CD4-positive, alpha-beta T cell treated with Interleukin-1 beta for 1 hour (primary cell): ENCODE measurements at regions not wholly inside any gene's neighbourhood (a gene's known extent, or its start where the extent isn't known, plus 50 kb on each side); places are given as distances from the start of the nearest gene placed in this dataset.
"Not testable (repeated sequence)": the region's sequence is repeated elsewhere in the genome, so short reads cannot be mapped to it uniquely, and the experiment has no call there.

ENCODE experiments used
- DNase-seq, 2 donors: peaks; one replicate each; pipeline ENCODE4 v3.0.0-alpha.2; 2020 to 2022

GRCh38 chr2:198602986-198603385 is 798.6 kb downstream of the PLCL1 start:
- not testable (repeated sequence) for DNase-seq

- DNase-seq: no peak
These were observed 793.3 kb downstream of the PLCL1 start for GRCh38 chr2:198597648-198598047.

DNA sequence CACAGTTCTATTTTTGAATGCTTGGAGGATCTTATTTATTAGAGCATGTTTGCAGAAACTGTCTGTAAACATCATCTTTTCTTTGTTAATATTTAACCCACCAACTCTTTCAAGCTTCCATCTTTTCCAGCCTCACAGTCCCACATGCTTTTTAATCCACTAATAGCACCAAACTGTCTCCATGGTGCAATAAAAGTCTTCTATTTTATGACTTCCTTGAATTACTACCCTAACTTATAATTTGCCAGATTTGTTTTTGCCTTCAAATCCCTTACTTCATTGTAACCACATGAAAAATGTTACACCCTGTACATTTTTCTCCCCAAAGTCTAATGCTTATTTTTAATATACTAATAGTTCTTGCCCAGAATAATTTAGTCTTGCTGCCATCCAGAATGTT is 792.6 kb downstream of the PLCL1 start:
- DNase-seq: no peak

- DNase-seq: no peak
These were observed 791.3 kb downstream of the PLCL1 start for GRCh38 chr2:198595721-198596120.

DNA sequence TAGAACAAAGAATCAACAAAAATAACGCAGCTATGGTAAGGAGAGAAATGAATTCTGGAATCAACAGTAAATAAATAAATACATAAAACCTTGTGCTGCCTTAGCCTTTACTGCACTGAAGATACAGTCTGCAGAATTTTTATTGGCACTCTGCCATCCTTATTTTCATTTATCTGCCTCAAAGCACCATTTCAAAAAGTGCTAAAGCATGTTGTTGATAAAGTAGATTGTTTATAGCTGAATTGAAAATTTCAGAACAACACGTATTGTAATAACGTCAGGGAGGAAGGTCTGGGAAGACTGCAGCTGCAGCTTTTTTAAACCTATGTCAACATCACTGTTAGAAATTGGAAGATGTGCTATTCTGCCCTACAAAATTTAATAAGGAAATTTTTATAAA is 787.2 kb downstream of the PLCL1 start:
- DNase-seq: no peak

GRCh38 chr2:198587741-198588140 is 783.3 kb downstream of the PLCL1 start:
- no peak for DNase-seq

GRCh38 chr2:198587240-198587639 is 782.8 kb downstream of the PLCL1 start:
- no peak for DNase-seq

DNA sequence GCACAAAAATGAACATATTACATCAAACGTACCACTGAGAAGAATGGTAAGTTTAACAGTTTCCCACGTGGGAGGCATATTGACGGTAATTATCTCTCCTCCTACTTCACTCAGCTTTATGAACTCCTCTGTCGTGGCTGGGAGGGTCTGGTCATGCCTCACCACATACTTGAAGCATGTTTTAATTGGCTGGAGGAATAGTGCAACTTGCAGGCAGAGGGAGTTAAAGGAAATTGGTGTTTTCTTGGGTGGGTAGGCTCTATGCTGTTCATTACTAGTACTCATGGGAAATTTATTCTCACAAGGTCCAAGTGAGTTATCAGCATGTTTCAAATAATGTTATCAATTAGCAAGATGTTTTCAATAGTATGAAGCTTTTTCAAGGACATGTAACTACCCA is 767.0 kb downstream of the PLCL1 start:
- no peak for DNase-seq

DNA sequence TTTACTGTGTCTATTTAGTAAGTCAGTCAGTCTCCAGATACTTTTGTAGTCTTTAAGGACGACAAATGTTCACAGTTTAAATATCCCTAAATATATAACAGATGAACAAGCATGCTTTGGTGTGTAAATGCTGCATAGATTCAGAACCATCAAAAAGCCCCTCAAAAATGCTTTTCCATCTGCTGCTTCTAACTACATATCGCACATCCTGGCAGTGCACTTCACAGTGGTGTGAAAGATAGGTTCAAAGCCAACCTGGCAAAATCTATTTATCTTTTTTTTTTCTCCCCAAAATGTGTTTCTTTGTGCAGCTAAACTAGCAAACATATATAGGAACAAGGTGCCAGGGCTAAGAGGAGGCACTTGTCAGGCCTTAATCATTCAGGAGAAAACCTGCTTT is 753.8 kb downstream of the PLCL1 start:
- no peak for DNase-seq

DNA sequence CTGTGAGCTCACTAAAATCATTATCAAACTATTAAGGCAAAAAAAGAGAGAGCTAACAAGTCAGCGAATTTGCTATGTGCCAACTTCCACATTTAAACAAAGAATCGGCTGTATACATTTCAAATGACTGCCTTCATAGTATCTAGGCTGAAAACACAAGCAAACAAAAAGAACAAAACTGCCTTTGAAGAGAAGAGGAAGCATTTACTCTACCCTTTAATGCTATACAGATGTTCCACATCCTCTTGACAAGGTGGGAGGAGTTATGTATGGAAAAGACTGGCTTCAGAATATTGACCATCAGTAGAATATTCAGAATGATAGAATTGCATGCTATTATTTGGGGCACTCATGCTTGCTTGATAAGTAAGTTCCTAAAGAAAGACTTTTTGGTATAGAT is 741.7 kb downstream of the PLCL1 start:
- DNase-seq: no peak

GRCh38 chr2:198545411-198545810 is 741.0 kb downstream of the PLCL1 start:
- DNase-seq: no peak

DNA sequence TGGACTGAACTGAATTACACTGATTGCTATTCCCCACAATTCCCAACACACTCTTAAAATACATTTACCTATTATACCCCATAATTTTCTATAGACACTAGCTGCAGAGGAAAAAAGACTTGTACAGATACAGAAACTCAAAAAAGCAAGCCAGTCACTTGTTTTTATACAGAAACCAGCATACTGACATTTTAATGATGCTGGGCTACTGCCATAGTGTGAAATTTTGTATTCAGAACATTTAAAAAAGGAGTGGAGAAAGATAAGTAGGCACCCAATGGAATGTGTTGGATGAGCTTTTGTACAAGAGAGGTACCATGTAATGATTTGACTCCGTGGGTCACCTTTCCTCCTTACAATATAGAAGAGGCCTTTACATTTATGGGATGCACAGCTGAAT is 740.1 kb downstream of the PLCL1 start:
- no peak for DNase-seq

- no peak for DNase-seq
These were observed 730.4 kb downstream of the PLCL1 start for GRCh38 chr2:198534756-198535155.

DNA sequence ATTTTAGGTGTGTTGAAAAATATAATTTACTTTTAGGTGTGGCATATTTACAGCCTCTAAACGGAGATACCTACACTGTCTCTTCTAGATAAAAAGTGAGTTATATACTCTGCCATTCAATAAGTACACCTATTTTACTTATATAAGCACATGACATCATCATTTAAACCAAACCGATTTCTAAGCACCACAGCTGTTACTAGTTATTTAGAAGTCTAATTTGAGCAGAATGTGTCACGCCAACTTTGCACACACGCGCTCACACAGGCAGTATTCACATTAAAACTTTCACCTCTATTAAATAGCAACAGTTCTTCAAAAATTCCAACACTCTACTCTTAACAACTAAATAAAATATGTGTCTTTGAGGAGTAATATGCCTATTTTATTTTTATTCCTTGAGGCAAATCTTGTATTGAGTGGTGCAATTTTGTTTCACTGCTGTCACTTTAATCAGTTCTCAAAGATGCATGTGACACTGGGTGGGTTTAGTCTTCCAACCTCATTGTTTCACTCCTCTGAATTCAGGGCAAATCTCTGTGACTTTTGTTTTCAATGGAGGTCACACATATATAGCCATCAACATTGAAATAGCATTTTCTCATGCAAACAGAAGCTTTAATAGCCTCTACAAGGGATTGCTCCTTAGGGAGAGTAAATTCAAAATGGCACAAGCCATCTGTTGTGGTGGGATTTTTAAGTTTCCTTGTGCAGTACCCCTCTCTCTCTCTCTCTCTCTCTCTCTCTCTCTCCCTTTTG is 721.0 kb downstream of the PLCL1 start:
- DNase-seq: no peak

DNA sequence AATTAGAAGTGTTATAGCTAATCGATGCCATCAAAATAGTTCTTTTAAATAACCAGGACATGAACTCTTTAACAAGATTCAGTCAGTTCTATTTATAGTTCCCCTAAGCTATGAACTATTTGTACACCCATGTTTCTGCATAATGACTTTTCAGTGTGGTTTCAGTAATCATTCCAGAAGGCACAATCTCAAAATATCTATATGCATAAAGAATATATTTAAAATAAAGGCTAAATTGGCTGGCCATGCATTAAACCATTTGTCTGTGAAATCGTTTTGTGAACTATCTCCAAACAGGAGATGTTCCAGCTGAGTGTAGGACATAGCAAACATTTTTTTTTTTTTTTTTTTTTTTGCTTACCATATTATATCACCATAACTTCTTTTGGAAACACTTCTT is 719.3 kb downstream of the PLCL1 start:
- no peak for DNase-seq

GRCh38 chr2:198518935-198519334 is 714.5 kb downstream of the PLCL1 start:
- no peak for DNase-seq

GRCh38 chr2:198517976-198518375 is 713.6 kb downstream of the PLCL1 start:
- no peak for DNase-seq

DNA sequence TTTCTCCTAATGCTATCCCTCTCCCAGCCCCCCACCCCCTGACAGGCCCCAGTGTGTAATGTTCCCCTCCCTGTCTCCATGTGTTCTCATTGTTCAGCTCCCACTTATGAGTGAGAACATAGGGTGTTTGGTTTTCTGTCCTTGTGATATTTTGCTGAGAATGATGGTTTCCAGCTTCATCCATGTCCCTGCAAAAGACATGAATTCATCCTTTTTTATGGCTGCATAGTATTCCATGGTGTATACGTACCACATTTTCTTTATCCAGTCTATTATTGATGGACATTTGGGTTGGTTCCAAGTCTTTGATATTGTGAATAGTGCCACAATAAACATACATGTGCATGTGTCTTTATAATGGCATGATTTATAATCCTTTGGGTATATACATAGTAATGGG is 704.2 kb downstream of the PLCL1 start:
- DNase-seq: not testable (repeated sequence)

- no peak for DNase-seq
These were observed 695.1 kb downstream of the PLCL1 start for GRCh38 chr2:198499539-198499938.

GRCh38 chr2:198498516-198498915 is 694.1 kb downstream of the PLCL1 start:
- no peak for DNase-seq

DNA sequence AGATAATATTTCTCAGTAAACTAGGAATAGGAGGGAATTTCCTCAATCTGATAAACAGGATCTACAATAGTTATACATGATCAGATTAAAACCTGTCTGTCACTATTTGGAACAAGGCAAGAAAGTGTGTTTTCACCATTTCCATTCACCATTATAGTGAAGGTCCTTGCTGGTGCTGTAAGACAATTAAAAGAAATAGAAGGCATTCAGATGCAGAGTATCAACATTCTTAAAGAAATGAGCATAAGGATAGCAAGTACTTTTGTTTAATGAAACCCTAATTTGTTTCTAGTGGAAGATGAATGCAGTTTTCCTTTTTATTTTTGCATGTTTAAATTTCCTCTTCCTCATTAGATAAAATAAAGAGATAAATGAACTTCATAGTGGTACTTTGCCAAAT is 693.7 kb downstream of the PLCL1 start:
- no peak for DNase-seq

- DNase-seq: no peak
These were observed 690.5 kb downstream of the PLCL1 start for GRCh38 chr2:198494931-198495330.

DNA sequence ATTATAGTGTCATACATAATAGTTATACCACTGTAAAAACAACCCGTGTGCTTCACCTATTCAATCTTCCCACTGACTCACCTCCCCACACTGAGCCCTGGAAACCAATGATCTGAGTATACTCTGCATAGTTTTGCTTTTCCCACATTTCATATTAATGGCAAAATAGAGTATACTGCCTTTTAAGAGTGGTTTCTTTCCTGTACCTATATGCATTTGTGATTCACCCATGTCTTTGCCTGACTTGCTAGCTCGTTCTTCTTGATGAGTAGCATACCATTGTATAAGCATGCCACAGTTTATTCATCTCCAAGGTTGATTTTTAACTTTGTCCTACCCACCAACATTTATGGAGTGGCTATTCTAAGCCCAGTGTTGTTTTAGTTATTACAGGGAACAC is 686.4 kb downstream of the PLCL1 start:
- no peak for DNase-seq

DNA sequence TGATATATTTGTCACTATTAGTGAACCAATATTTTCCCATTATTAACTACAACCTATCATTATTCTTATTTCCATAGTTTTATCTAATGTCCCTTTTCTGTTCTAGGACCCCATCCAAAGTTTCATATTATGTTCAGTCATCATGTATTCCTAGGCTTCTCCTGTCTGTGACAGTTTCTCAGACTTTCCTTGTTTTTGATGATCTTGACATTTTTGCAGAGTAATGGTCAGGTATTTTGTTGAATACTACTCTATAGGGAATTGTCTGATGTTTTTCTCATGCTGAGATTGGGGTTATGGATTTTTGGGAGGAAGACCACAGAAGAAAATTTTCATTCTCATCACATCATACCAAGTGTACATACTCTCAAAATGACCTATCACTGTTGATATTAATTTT is 684.6 kb downstream of the PLCL1 start:
- no peak for DNase-seq

- no peak for DNase-seq
These were observed 678.7 kb downstream of the PLCL1 start for GRCh38 chr2:198483051-198483450.
